Gastroesophageal sphincter (tissue), 3 donors: ENCODE measurements at regions not wholly inside any gene's neighbourhood (a gene's known extent, or its start where the extent isn't known, plus 50 kb on each side); places are given as distances from the start of the nearest gene placed in this dataset.

Source experiments
- CTCF ChIP-seq, 4 experiments: fragments of 200-600 bp in 2 of 4; fragments of 450-650 bp in 2 of 4; sonication (generic) in 1 of 4; IDR thresholded peaks; one replicate each; pipeline ENCODE4 v1.5.1; 2017 to 2019; ENCODE audit warnings: antibody characterized with exemption in 4 of 4, mild to moderate bottlenecking in 2 of 4, moderate library complexity in 2 of 4
- EP300 ChIP-seq: sonication (generic); formaldehyde crosslinking; IDR thresholded peaks from one replicate; pipeline ENCODE4 v1.6.1; 2017; ENCODE audit warnings: antibody characterized with exemption, mild to moderate bottlenecking
- POLR2A ChIP-seq, 2 donors: fragments of 450-650 bp; IDR thresholded peaks; one replicate each; pipeline ENCODE4 v1.6.1; 2017; ENCODE audit warnings: antibody characterized with exemption in 2 of 2, mild to moderate bottlenecking in 2 of 2, moderate library complexity in 1 of 2
- POLR2AphosphoS5 ChIP-seq: sonication (generic); formaldehyde crosslinking; IDR thresholded peaks from one replicate; pipeline ENCODE4 v1.6.1; 2017; ENCODE audit warnings: antibody characterized with exemption

GRCh38 chr12:82028772-82029171 is 269.6 kb upstream of the PPFIA2 start:
- no peak for TF ChIP-seq CTCF (IDR thresholded peaks at IDR 0.05)
- no peak for TF ChIP-seq POLR2AphosphoS5
- no peak for TF ChIP-seq EP300
- no peak for TF ChIP-seq POLR2A (IDR thresholded peaks at IDR 0.05)
